ENCODE measurements at regions not wholly inside any gene's neighbourhood (a gene's known extent, or its start where the extent isn't known, plus 50 kb on each side); places are given as distances from the start of the nearest gene placed in this dataset.
"Not testable (repeated sequence)": the region's sequence is repeated elsewhere in the genome, so short reads cannot be mapped to it uniquely, and the experiment has no call there.

DNA sequence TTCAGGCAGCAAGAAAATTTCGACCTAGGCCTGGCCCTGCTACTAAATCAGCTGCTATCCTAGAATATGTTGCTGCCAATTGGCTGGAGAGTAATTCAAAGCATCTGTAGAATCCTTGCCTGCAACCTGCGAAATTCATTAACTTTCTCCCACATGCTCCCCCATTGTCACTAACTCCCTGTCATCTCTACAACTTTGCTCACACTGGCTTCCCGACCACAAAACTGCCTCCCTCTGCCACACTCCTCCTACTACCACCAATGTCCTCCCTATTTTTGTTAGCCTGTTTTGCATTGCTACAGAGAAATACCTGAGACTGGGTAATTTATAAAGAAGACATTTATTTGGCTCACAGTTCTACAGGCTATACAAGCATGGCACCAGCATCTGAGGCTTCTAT is 570.6 kb downstream of the INSC start:
- Histone ChIP-seq H3K27me3 (ENCODE audit: control insufficient read depth, insufficient read depth, low read length) (no peaks in the 10 kb centered on the region), H2AFZ (no peak overlapping the region), H3K9ac (no peak overlapping the region), H3K4me3 (ENCODE audit: low read depth, low read length) (no peak overlapping the region), H3K79me2 (no peaks in the 10 kb centered on the region), H3K27ac (no peak overlapping the region), H3K4me2 (ENCODE audit: low read length) (no peak overlapping the region), H3K4me1 (no peaks in the 10 kb centered on the region), H3K36me3 (ENCODE audit: control insufficient read depth, insufficient read depth, low read length) (no peaks in the 10 kb centered on the region), H3K9me3 (ENCODE audit: control insufficient read depth, low read length) (no peaks in the 10 kb centered on the region)
- TF ChIP-seq CTCF (IDR thresholded peaks at IDR 0.05): no peak

DNA sequence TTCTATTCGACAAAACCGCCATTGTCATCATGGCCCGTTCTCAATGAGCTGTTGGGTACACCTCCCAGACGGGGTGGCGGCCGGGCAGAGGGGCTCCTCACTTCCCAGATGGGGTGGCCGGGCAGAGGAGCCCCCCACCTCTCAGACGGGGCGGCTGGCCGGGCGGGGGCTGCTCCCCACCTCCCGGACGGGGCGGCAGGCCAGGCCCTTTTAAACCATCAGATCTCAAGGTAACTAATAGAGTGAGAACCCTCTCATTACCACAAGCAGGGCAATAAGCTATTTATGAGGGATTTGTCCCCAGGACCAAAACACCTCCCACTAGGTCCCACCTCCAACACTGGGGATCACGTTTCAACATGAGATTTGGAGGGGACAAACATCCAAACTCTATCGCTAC is 571.5 kb downstream of the INSC start:
- not testable (repeated sequence) for H3K27ac ChIP-seq; H3K4me3 ChIP-seq (ENCODE audit: low read depth, low read length); H3K9me3 ChIP-seq (ENCODE audit: control insufficient read depth, low read length); H3K4me1 ChIP-seq; H3K36me3 ChIP-seq (ENCODE audit: control insufficient read depth, insufficient read depth, low read length); H3K4me2 ChIP-seq (ENCODE audit: low read length); H2AFZ ChIP-seq; H3K79me2 ChIP-seq; H3K27me3 ChIP-seq (ENCODE audit: control insufficient read depth, insufficient read depth, low read length); H3K9ac ChIP-seq

DNA sequence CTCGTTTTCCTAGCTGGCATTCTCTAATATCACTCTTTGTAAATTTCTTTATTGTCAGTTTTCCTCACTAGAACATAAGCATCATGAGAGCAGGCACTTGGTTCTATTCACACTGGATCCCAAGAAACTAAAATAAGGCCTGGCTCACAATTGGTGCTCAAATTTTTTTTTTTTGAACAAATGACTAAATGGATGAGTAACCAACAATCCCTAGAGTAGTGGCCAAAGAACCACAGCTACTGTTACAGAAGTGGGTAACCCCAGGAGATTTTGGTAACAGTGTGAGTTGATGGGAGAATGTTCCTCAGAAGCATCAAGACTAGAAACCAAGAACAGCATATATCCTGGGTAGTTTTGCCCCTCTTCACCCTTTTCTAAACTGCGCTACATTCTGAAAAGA is 572.6 kb downstream of the INSC start:
- TF ChIP-seq CTCF (IDR thresholded peaks at IDR 0.05): no peak
- Histone ChIP-seq H3K36me3 (ENCODE audit: control insufficient read depth, insufficient read depth, low read length) (no peaks in the 10 kb centered on the region), H3K9ac (no peak overlapping the region), H3K27ac (no peak overlapping the region), H3K4me3 (ENCODE audit: low read depth, low read length) (no peak overlapping the region), H3K27me3 (ENCODE audit: control insufficient read depth, insufficient read depth, low read length) (no peaks in the 10 kb centered on the region), H3K9me3 (ENCODE audit: control insufficient read depth, low read length) (no peaks in the 10 kb centered on the region), H3K4me2 (ENCODE audit: low read length) (no peak overlapping the region), H3K4me1 (no peaks in the 10 kb centered on the region), H2AFZ (no peak overlapping the region), H3K79me2 (no peaks in the 10 kb centered on the region)

GRCh38 chr11:15688351-15688792 is 573.6 kb downstream of the INSC start:
- Histone ChIP-seq H3K4me3 (ENCODE audit: low read depth, low read length) (no peak overlapping the region), H3K36me3 (ENCODE audit: control insufficient read depth, insufficient read depth, low read length) (no peaks in the 10 kb centered on the region), H3K4me1 (no peaks in the 10 kb centered on the region), H3K27me3 (ENCODE audit: control insufficient read depth, insufficient read depth, low read length) (no peaks in the 10 kb centered on the region), H3K9me3 (ENCODE audit: control insufficient read depth, low read length) (no peaks in the 10 kb centered on the region), H3K27ac (no peak overlapping the region), H3K9ac (no peak overlapping the region), H3K79me2 (no peaks in the 10 kb centered on the region), H3K4me2 (ENCODE audit: low read length) (no peak overlapping the region), H2AFZ (no peak overlapping the region)
- no peak for TF ChIP-seq CTCF (IDR thresholded peaks at IDR 0.05)

DNA sequence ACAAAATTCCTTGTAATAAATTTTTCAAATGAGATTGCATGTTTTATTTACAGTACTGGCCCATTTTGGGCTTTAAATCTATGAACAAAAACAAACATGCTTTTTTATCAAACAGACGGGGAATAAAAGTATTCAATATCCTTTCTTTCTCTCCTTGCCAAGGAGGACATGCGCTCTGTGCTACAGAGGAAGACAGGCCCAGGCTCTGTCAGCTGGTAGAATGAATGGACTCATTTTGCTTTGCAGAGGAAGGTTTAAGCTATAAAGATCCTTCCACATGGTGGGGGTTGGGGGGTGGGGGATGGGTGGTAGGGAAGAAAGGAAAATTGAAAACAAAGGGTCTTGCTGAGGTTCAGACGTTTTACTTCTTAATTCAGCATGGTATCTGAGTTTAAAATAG is 575.6 kb downstream of the INSC start:
- TF ChIP-seq CTCF (IDR thresholded peaks at IDR 0.05): no peak
- Histone ChIP-seq H2AFZ (no peak overlapping the region), H3K79me2 (no peaks in the 10 kb centered on the region), H3K4me3 (ENCODE audit: low read depth, low read length) (no peak overlapping the region), H3K36me3 (ENCODE audit: control insufficient read depth, insufficient read depth, low read length) (no peaks in the 10 kb centered on the region), H3K4me2 (ENCODE audit: low read length) (no peak overlapping the region), H3K4me1 (no peaks in the 10 kb centered on the region), H3K27ac (no peak overlapping the region), H3K9me3 (ENCODE audit: control insufficient read depth, low read length) (no peaks in the 10 kb centered on the region), H3K27me3 (ENCODE audit: control insufficient read depth, insufficient read depth, low read length) (no peaks in the 10 kb centered on the region), H3K9ac (no peak overlapping the region)
